HG02678 (cell line): ENCODE measurements at regions not wholly inside any gene's neighbourhood (a gene's known extent, or its start where the extent isn't known, plus 50 kb on each side); places are given as distances from the start of the nearest gene placed in this dataset.

Experiments used
- ATAC-seq: cut with Tn5 transposase; IDR thresholded peaks from one replicate; pipeline ENCODE4 v1.9.1; 2021; ENCODE audit warnings: mild to moderate bottlenecking, moderate library complexity; ENCODE audit not compliant: unreplicated experiment

GRCh38 chr12:58513852-58514251 is 406.5 kb downstream of the LRIG3 start:
- ATAC-seq: no peak

- ATAC-seq: no peak
Observed at GRCh38 chr12:58519839-58520238, 400.5 kb downstream of the LRIG3 start.

GRCh38 chr12:58521152-58521551 is 399.2 kb downstream of the LRIG3 start:
- no peak for ATAC-seq

- no peak for ATAC-seq
Observed at GRCh38 chr12:58521796-58522195, 398.5 kb downstream of the LRIG3 start.

GRCh38 chr12:58523360-58523759 is 396.9 kb downstream of the LRIG3 start:
- no peak for ATAC-seq

- no peak for ATAC-seq
Observed at GRCh38 chr12:58528271-58528670, 392.0 kb downstream of the LRIG3 start.

GRCh38 chr12:58529114-58529665 is 391.1 kb downstream of the LRIG3 start:
- ATAC-seq: no peak

- no peak for ATAC-seq
Observed at GRCh38 chr12:58529897-58530741, 390.2 kb downstream of the LRIG3 start.

GRCh38 chr12:58530742-58531062 is 389.6 kb downstream of the LRIG3 start:
- no peak for ATAC-seq

- ATAC-seq: no peak
Observed at GRCh38 chr12:58532855-58533608, 387.3 kb downstream of the LRIG3 start.

- ATAC-seq: no peak
Observed at GRCh38 chr12:58533652-58534051, 386.7 kb downstream of the LRIG3 start.

GRCh38 chr12:58537278-58537677 is 383.0 kb downstream of the LRIG3 start:
- no peak for ATAC-seq

GRCh38 chr12:58539295-58539694 is 381.0 kb downstream of the LRIG3 start:
- no peak for ATAC-seq

GRCh38 chr12:58540480-58541299 is 379.6 kb downstream of the LRIG3 start:
- no peak for ATAC-seq

GRCh38 chr12:58541300-58541690 is 379.0 kb downstream of the LRIG3 start:
- ATAC-seq: no peak

- no peak for ATAC-seq
Observed at GRCh38 chr12:58544281-58544680, 376.0 kb downstream of the LRIG3 start.

- ATAC-seq: no peak
Observed at GRCh38 chr12:58547217-58547616, 373.1 kb downstream of the LRIG3 start.

GRCh38 chr12:58548801-58549200 is 371.5 kb downstream of the LRIG3 start:
- no peak for ATAC-seq

GRCh38 chr12:58554522-58555157 is 365.7 kb downstream of the LRIG3 start:
- ATAC-seq: no peak

- no peak for ATAC-seq
Observed at GRCh38 chr12:58557171-58557570, 363.1 kb downstream of the LRIG3 start.

GRCh38 chr12:58557661-58558060 is 362.6 kb downstream of the LRIG3 start:
- no peak for ATAC-seq
